ENCODE measurements at regions not wholly inside any gene's neighbourhood (a gene's known extent, or its start where the extent isn't known, plus 50 kb on each side); places are given as distances from the start of the nearest gene placed in this dataset.

DNA sequence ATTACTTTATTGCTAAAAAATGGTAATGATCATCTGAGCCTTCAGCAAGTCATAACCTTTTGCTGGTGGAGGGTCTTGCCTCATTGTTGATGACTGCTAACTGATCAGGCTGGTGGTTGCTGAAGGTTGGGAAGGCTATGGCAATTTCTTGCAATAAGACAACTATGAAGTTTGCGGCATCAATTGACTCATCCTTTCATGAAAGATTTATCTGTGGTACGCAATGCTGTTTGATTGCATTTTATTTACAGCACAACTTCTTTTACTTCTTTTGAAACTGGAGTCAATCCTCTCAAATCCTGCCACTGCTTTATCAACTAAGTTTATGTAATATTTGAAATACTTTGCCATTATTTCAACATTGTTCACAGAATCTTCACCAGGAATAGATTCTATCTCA, 58.3 kb upstream of the ACO1 start:
- H3K27me3 Mint-ChIP-seq (ENCODE audit: low read depth): no peaks in the 10 kb centered on the region
- TF ChIP-seq, protein P1, sequence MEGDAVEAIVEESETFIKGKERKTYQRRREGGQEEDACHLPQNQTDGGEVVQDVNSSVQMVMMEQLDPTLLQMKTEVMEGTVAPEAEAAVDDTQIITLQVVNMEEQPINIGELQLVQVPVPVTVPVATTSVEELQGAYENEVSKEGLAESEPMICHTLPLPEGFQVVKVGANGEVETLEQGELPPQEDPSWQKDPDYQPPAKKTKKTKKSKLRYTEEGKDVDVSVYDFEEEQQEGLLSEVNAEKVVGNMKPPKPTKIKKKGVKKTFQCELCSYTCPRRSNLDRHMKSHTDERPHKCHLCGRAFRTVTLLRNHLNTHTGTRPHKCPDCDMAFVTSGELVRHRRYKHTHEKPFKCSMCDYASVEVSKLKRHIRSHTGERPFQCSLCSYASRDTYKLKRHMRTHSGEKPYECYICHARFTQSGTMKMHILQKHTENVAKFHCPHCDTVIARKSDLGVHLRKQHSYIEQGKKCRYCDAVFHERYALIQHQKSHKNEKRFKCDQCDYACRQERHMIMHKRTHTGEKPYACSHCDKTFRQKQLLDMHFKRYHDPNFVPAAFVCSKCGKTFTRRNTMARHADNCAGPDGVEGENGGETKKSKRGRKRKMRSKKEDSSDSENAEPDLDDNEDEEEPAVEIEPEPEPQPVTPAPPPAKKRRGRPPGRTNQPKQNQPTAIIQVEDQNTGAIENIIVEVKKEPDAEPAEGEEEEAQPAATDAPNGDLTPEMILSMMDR (IDR thresholded peaks at IDR 0.05; ENCODE audit: unreplicated experiment in 3 of 3): no peak
- no peaks in the 10 kb centered on the region for H3K4me1 Mint-ChIP-seq
- H3K4me3 Mint-ChIP-seq: no peak overlapping the region
- no peaks in the 10 kb centered on the region for H3K36me3 Mint-ChIP-seq (ENCODE audit: low read depth)
- no peak overlapping the region for H3K27ac Mint-ChIP-seq
- peaks cover 14% of the 10 kb centered on the region for H3K9me3 Mint-ChIP-seq

DNA sequence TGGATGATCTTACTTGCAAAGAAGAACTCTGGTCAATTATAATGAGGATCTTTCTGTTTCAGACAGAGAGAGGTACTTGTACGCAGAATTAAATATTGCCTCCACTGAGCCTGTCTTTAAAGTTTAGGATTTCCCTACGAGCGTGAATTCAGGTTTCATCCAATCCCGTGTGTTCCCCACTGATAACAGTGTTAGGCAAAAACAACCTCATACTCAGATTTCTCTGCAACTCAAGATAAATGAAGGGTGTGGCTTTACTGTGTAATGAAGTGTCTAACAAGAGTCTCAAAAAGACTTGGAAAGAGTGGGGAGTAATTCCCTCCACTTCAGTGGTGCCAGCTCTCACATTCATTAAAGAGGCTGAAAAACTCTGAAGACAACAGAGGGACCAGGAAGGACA, 53.2 kb upstream of the ACO1 start:
- Mint-ChIP-seq H3K27ac (no peak overlapping the region), H3K4me1 (no peaks in the 10 kb centered on the region), H3K4me3 (no peak overlapping the region), H3K27me3 (ENCODE audit: low read depth) (no peaks in the 10 kb centered on the region), H3K36me3 (ENCODE audit: low read depth) (no peaks in the 10 kb centered on the region), H3K9me3 (peaks cover 14% of the 10 kb centered on the region)
- TF ChIP-seq, protein P1 (IDR thresholded peaks at IDR 0.05; ENCODE audit: unreplicated experiment in 3 of 3): no peak

DNA sequence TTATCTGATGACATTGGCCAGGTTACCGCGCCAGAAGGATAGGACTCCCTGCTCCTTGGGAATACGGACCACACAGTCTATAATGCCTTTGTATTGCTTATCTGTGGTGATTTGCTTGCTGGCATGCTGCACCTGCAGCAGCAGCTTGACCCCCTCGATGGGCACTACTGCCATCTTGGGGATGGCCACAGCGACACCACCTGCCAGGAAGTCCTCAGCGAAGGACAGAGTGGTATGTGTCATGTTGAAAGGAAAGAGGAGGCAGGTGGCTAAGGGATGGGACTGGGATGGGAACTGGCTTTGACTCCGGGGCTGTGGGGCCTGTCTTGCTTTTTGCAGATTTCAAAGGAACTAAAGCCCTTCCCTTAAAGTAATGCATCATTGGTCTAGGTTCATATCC, 50.3 kb upstream of the ACO1 start:
- no peaks in the 10 kb centered on the region for H3K4me1 Mint-ChIP-seq
- H3K36me3 Mint-ChIP-seq (ENCODE audit: low read depth): no peaks in the 10 kb centered on the region
- no peak overlapping the region for H3K4me3 Mint-ChIP-seq
- H3K9me3 Mint-ChIP-seq: peaks cover 12% of the 10 kb centered on the region
- TF ChIP-seq, protein P1 (IDR thresholded peaks at IDR 0.05; ENCODE audit: unreplicated experiment in 3 of 3): no peak
- no peaks in the 10 kb centered on the region for H3K27me3 Mint-ChIP-seq (ENCODE audit: low read depth)
- H3K27ac Mint-ChIP-seq: no peak overlapping the region
